OCI-LY7 (cell line): ENCODE measurements at regions not wholly inside any gene's neighbourhood (a gene's known extent, or its start where the extent isn't known, plus 50 kb on each side); places are given as distances from the start of the nearest gene placed in this dataset.

Source experiments
- CTCF ChIP-seq: fragments of 200-600 bp; sonication (generic); conservative IDR thresholded peaks from 2 replicates; pipeline ENCODE4 v1.5.1; 2014; ENCODE audit warnings: mild to moderate bottlenecking, antibody characterized with exemption, low read length, moderate library complexity, mixed read lengths
- EZH2phosphoT487 ChIP-seq: fragments of 200-600 bp; sonication (generic); IDR thresholded peaks from 2 replicates; pipeline ENCODE4 v1.6.1; 2018; ENCODE audit warnings: low read depth, borderline replicate concordance, mild to moderate bottlenecking, mixed run types, antibody characterized with exemption, low read length, moderate library complexity, mixed read lengths

- TF ChIP-seq CTCF (no peak), EZH2phosphoT487 (no peak)
These were observed 222.2 kb upstream of the PODXL start for GRCh38 chr7:131778601-131779000.
